Suprapubic skin (tissue), 4 donors: ENCODE measurements at regions not wholly inside any gene's neighbourhood (a gene's known extent, or its start where the extent isn't known, plus 50 kb on each side); places are given as distances from the start of the nearest gene placed in this dataset.

ENCODE experiments used
- DNase-seq, 2 donors: peaks; one replicate each; pipeline ENCODE4 v3.0.0-alpha.2; 2019; ENCODE audit warnings: low spot score in 2 of 2
- H3K27ac ChIP-seq: fragments of 200-600 bp; sonication (generic); one replicate; pipeline ENCODE4 v1.5.1; 2019
- H3K27me3 ChIP-seq: fragments of 200-600 bp; sonication (generic); one replicate; pipeline ENCODE4 v1.5.1; 2019
- H3K36me3 ChIP-seq: fragments of 200-600 bp; sonication (generic); one replicate; pipeline ENCODE4 v1.5.1; 2019
- H3K4me1 ChIP-seq: fragments of 200-600 bp; sonication (generic); one replicate; pipeline ENCODE4 v1.5.1; 2019
- H3K4me3 ChIP-seq: fragments of 200-600 bp; sonication (generic); one replicate; pipeline ENCODE4 v1.5.1; 2019; ENCODE audit warnings: mild to moderate bottlenecking
- H3K9me3 ChIP-seq: fragments of 200-600 bp; sonication (generic); one replicate; pipeline ENCODE4 v1.5.1; 2019
- EP300 ChIP-seq: sonication (generic); formaldehyde crosslinking; IDR thresholded peaks from one replicate; pipeline ENCODE4 v1.6.1; 2017; ENCODE audit warnings: antibody characterized with exemption
- POLR2A ChIP-seq, 2 donors: fragments of 450-650 bp; IDR thresholded peaks; one replicate each; pipeline ENCODE4 v1.6.1; 2017; ENCODE audit warnings: antibody characterized with exemption in 2 of 2, mild to moderate bottlenecking in 2 of 2, moderate library complexity in 2 of 2
- POLR2AphosphoS5 ChIP-seq, 3 donors: sonication (generic); formaldehyde crosslinking; IDR thresholded peaks; one replicate each; pipeline ENCODE4 v1.6.1; 2017; ENCODE audit warnings: antibody characterized with exemption in 3 of 3
- WGBS: methylation state at CpG from one replicate; pipeline ENCODE4 v1.1.5; 2018; 5-methylcytosine and 5-hydroxymethylcytosine counted together
- TF ChIP-seq, protein P1 (sequence below), 2 donors: fragments of 200-600 bp in 1 of 2; fragments of 450-650 bp in 1 of 2; sonication (generic) in 1 of 2; IDR thresholded peaks; one replicate each; pipeline ENCODE4 v1.5.1; 2016 to 2019; ENCODE audit warnings: antibody characterized with exemption in 2 of 2, mild to moderate bottlenecking in 1 of 2, moderate library complexity in 1 of 2

DNA sequence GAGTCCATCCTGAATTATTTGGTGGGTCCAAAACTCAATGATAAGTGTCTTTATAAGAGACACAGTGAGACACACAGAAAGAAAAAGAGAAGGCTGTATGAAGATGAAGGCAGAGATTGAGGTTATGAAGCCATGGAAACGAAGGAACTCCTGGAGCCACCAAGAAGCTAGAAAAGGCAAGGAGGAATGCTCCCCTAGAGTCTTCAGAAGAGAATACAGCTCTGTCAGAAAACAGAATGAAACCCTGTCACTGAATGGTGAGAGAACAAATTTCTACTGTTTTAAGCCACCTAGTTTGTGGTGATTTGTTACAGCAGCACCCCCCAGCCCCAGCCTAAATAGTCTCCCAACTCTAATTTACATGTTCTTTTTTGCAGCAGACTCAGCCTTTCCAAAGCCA is 635.1 kb downstream of the EPHA7 start:
- WGBS = 76% methylated on average over 1 of the region's 1 CpG
- peaks cover 3% of the 10 kb centered on the region for H3K9me3 ChIP-seq
- no peaks in the 10 kb centered on the region for H3K4me1 ChIP-seq
- DNase-seq = no peak
- H3K36me3 ChIP-seq = no peaks in the 10 kb centered on the region
- TF ChIP-seq POLR2A (IDR thresholded peaks at IDR 0.05) (no peak), EP300 (no peak), POLR2AphosphoS5 (IDR thresholded peaks at IDR 0.05) (no peak)
- TF ChIP-seq, protein P1, sequence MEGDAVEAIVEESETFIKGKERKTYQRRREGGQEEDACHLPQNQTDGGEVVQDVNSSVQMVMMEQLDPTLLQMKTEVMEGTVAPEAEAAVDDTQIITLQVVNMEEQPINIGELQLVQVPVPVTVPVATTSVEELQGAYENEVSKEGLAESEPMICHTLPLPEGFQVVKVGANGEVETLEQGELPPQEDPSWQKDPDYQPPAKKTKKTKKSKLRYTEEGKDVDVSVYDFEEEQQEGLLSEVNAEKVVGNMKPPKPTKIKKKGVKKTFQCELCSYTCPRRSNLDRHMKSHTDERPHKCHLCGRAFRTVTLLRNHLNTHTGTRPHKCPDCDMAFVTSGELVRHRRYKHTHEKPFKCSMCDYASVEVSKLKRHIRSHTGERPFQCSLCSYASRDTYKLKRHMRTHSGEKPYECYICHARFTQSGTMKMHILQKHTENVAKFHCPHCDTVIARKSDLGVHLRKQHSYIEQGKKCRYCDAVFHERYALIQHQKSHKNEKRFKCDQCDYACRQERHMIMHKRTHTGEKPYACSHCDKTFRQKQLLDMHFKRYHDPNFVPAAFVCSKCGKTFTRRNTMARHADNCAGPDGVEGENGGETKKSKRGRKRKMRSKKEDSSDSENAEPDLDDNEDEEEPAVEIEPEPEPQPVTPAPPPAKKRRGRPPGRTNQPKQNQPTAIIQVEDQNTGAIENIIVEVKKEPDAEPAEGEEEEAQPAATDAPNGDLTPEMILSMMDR (IDR thresholded peaks at IDR 0.05) = no peak
- H3K4me3 ChIP-seq = no peak overlapping the region
- no peak overlapping the region for H3K27ac ChIP-seq
- no peaks in the 10 kb centered on the region for H3K27me3 ChIP-seq

DNA sequence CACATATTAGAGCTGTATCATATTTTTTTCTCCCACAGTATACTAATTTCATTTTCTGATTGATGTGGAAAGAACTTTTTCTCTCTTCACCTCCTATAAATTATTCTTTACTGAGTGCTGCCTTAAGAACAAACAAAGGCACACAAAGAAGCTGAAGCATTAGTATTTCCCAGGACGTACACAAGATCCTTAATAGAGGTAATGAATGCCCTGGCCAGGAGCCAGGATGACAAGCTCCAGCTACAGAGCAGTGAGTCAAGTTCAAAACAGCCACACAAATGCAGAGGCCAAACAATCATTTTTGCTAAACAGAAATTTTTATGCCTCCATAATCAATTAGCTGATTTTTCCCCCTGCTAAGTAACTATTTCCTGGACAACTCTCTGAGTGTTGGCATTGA is 639.6 kb downstream of the EPHA7 start:
- TF ChIP-seq, protein P1 (IDR thresholded peaks at IDR 0.05) = no peak
- TF ChIP-seq POLR2A (IDR thresholded peaks at IDR 0.05) (no peak), EP300 (no peak), POLR2AphosphoS5 (IDR thresholded peaks at IDR 0.05) (no peak)
- no peak for DNase-seq

DNA sequence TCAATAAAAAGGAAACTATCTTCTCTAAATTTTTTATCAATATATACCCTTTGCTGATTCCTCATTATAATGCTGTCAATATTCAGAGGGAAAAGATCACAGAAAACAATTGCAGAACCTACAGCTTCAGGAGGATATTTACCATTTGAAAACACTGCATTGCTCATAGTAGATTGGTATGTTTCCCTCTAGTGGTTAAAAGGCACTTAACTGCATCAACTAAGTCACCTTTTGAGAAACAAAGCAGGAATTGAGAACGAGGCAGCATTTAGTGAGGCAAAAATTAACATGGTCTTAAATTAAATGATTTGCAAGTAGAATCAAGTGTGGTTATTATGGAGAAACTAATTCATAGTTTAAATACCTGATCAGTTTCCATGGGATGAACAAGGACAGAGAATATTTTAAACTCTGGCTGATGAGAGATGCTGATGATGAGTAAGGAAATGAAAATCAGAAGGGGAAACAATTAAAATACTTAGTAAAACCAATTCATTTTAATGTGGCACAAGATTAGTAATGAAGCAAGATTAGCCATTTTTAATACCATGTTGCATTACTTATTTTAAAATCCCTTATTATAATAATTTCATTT is 642.1 kb downstream of the EPHA7 start:
- DNase-seq = no peak
- no peak overlapping the region for H3K4me3 ChIP-seq
- no peak overlapping the region for H3K27ac ChIP-seq
- no peaks in the 10 kb centered on the region for H3K36me3 ChIP-seq
- WGBS = 17% methylated on average over 1 of the region's 1 CpG
- no peaks in the 10 kb centered on the region for H3K27me3 ChIP-seq
- TF ChIP-seq, protein P1 (IDR thresholded peaks at IDR 0.05) = peak in 1 of 2 donors; percentile 15
- TF ChIP-seq POLR2AphosphoS5 (IDR thresholded peaks at IDR 0.05) = no peak
- H3K9me3 ChIP-seq = no peaks in the 10 kb centered on the region
- H3K4me1 ChIP-seq = no peaks in the 10 kb centered on the region

More for the DNA sequence above, 639.6 kb downstream of the EPHA7 start:
- WGBS = 12% methylated on average over 1 of the region's 1 CpG
- Histone ChIP-seq H3K4me1 (no peaks in the 10 kb centered on the region), H3K36me3 (no peaks in the 10 kb centered on the region), H3K27me3 (no peaks in the 10 kb centered on the region), H3K27ac (no peak overlapping the region), H3K4me3 (no peak overlapping the region), H3K9me3 (no peaks in the 10 kb centered on the region)

GRCh38 chr6:92770540-92770939 is 648.8 kb downstream of the EPHA7 start:
- no peak for DNase-seq
- TF ChIP-seq EP300 (no peak), POLR2AphosphoS5 (IDR thresholded peaks at IDR 0.05) (no peak), POLR2A (IDR thresholded peaks at IDR 0.05) (no peak)
- TF ChIP-seq, protein P1 (IDR thresholded peaks at IDR 0.05) = no peak
- Histone ChIP-seq H3K9me3 (no peaks in the 10 kb centered on the region), H3K36me3 (no peaks in the 10 kb centered on the region), H3K4me3 (no peak overlapping the region), H3K27me3 (no peaks in the 10 kb centered on the region), H3K4me1 (no peaks in the 10 kb centered on the region), H3K27ac (no peak overlapping the region)
- 67% methylated on average over 5 of the region's 5 CpGs for WGBS

GRCh38 chr6:92767101-92767500 is 652.3 kb downstream of the EPHA7 start:
- Histone ChIP-seq H3K9me3 (no peaks in the 10 kb centered on the region), H3K4me1 (no peaks in the 10 kb centered on the region), H3K27me3 (no peaks in the 10 kb centered on the region), H3K36me3 (no peaks in the 10 kb centered on the region), H3K27ac (no peak overlapping the region), H3K4me3 (no peak overlapping the region)
- WGBS = 71% methylated on average over 1 of the region's 1 CpG
- TF ChIP-seq EP300 (no peak), POLR2AphosphoS5 (IDR thresholded peaks at IDR 0.05) (no peak)
- TF ChIP-seq, protein P1 (IDR thresholded peaks at IDR 0.05) = no peak
- no peak for DNase-seq
